NCI-H82 (cell line): ENCODE measurements at regions not wholly inside any gene's neighbourhood (a gene's known extent, or its start where the extent isn't known, plus 50 kb on each side); places are given as distances from the start of the nearest gene placed in this dataset.

ENCODE experiments used
- DNase-seq: peaks from one replicate; lab custom pipeline; 2025; lab: John Stamatoyannopoulos, UW

GRCh38 chr11:128260398-128260797 lies 327.0 kb downstream of the ETS1 start:
- no peak for DNase-seq

DNA sequence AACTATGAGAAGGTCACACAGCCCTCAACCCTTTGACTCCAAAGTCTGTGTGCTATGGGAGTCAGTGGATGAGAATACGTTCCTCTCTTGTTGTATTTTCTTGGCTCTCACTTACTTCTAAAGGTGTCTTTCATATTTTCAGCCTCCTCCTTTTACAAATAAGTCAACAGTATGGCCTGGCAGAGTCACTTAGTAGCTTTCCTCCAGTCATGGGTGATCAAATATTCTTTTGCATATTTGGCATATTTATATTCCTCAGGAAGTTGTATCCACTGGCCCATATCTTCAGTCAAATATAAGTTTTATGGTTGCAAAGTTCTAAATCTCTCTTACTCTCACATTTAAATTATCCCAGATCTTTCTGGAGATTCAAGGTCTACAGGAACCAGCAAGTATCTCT lies 327.5 kb downstream of the ETS1 start:
- no peak for DNase-seq

DNA sequence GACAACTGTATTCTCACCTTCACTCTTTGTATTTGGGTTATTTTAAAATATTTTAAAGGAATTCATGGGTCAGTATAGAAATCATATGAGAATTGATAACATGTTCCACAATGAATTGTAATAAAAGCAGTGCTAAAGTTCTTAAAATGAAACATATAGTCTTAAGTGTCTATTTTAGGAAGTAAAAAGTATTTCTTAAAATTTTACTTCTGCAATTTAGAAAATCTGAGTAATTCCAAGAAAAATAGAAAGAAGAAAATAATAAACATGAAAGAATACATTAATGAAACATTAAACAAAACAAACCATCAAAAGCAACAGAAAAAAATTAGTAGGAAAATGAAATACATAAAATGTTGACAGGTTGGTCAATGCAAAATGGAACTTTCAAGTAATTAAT lies 332.4 kb downstream of the ETS1 start:
- no peak for DNase-seq

DNA sequence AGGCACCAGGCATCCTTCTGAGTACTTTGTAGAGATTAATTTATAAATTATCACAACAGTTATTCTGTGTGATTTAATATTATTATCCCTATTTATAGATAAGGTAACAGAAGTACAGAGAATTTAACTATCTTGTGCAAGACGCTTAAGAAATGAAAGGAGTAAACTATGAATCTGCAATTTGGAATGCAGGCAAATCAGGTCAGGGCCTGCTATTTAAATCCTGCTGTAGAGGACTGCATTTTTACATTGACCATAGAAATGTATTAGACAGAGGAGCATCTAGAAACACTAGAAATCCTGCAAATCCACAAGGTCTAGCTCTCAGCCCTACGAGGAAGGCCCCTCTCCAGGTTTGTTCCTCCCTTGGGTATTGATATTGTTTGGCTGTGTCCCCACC lies 336.2 kb downstream of the ETS1 start:
- no peak for DNase-seq

- DNase-seq, result no peak
Measured at GRCh38 chr11:128250482-128250881, 336.9 kb downstream of the ETS1 start.

DNA sequence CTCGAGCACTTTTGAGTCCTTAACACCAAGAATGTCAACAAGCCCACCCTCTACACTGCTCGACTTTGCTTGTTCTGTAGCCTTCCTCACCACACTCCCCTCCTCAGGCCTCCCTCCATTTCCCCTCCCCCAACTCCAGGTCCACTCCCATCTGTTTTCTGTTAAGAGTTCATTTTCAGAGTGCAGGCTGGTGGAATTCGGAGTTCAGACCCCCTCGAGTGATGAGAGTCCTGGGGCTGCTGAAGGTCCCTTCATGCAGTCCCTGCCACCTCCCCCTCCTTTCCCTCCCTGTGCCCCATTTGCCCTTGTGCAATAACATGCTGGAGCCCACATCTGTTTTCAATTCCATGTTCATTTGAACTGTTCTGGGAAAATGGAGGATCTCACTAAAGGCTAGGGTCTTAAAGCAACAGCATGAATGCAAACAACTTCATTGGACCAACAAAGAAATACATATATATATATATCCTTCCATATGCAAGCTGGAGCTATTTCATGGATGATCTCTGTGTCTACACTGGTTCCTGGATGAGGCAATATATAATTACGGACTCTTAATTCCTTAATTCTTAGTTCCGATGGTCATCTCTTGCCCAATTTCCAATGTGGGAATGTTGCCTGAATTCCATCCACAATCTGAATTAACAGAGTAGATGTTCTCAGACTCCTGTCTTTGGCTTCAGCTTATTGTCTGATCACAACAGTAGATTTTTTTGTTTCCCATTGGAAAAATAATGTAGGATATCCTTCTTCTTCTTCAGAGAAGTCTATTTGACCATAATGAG lies 340.4 kb downstream of the ETS1 start:
- no peak for DNase-seq

GRCh38 chr11:128246364-128246801 lies 341.0 kb downstream of the ETS1 start:
- peak; percentile 3 for DNase-seq

DNA sequence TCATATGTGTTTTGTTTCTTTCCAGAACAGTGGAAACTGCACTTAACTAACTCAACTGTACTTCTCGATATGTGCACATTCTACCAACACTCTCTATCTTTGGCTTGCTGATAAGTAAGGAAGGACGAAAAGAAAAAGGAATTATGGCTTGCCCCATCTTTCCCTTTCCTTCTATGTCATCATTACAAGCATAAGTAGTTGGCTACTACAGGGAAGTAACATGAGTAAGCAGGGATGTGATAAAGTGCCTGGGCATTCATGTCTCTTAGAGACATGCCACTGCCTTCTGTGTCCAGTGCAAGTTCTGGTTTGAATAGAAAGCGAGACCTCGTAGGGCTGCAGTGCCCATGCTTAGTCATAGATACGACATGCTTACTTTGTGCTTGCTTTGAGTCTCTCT lies 342.5 kb downstream of the ETS1 start:
- no peak for DNase-seq

DNA sequence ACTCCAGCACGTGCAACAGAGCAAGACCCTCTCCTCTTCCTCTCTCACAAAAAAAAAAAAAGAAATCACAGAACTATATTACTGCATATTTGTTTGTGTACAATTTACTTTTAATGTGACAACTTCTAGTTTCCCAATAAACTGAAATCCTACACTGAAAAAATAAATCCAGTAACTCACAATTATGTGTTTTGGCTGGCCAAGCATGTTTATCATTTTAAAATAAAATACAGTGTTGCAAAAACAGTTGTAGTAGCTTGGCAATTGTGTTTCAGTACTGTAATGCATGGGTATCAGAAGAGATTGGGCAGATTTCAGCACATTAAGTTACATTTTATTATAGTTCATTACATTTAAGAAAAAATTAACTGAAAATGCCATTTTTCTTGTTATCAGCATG lies 344.9 kb downstream of the ETS1 start:
- DNase-seq, result no peak

GRCh38 chr11:128240546-128240945 lies 346.8 kb downstream of the ETS1 start:
- no peak for DNase-seq

DNA sequence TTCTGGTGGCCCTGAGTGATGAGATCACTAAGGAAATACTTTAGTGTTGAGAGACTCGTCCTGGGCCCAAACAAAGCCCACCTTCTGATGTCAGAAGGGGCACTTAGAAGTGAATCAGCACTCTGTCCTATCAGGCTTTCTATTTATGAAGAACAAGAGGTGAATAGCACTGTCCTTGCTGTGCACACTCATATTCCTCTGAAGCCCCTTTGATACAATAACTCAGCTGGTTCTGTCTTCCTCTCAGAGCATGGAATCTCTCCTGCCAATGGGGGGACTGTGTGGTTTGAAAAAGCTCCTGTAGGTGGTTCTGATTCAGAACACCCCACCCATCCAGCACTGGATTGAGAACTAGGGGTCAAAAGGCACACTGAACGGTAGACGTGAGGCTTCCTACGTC lies 348.1 kb downstream of the ETS1 start:
- no peak for DNase-seq

GRCh38 chr11:128238521-128239265 lies 348.7 kb downstream of the ETS1 start:
- no peak for DNase-seq

DNA sequence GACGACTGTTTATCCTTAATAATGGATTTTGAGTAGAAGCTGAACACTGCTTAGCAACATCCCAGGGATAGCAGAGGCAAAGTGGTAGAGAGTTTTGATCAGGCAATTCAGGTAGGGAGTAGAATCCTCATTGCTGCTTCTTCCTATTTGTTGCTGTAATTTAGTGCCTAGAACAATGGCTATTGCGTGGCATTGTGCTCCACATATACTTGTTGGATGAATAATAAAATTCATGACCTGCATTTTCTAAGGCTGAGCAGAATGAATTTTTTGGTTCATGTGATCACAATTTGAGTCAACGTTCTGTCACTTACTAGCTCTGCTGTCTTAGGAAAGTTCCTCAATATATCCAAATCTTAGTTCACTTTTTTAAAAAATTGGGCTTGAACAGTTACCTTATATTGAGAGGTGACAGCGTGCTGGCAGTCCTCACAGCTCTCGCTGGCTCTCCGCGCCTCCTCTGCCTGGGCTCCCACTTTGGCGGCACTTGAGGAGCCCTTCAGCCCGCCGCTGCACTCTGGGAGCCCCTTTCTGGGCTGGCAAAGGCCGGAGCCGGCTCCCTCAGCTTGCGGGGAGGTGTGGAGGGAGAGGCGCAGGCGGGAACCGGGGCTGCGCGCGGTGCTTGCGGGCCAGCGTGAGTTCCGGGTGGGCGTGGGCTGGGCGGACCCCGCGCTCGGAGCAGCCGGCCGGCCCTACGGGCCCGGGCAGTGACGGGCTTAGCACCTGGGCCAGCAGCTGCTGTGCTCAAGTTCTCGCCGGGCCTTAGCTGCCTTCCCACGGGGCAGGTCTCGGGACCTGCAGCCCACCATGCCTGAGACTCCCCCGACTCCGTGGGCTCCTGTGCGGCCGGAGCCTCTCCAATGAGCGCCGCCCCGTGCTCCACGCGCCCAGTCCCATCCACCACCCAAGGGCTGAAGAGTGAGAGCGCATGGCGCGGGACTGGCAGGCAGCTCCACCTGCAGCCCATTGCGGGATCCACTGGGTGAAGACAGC lies 350.6 kb downstream of the ETS1 start:
- DNase-seq, result no peak

DNA sequence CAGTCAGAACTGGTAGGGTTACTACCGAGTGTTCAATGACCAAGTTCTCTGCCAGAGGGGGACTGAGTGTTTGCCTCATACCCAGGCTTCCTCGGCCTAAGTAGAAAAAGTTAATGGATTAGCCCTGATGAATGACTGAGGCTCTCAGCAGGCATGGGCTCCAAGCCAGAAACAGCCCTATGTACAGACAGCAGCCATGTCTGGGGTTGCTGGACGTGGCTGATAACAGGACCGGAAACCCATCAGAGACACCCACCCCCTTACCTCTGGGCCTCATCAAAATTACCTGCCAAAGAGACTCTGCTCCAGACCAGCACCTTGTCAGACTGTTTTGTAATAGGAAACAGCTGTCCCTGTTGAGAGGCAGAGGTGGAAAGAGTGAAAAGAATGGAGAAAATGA lies 351.4 kb downstream of the ETS1 start:
- DNase-seq, result peak; percentile 82

DNA sequence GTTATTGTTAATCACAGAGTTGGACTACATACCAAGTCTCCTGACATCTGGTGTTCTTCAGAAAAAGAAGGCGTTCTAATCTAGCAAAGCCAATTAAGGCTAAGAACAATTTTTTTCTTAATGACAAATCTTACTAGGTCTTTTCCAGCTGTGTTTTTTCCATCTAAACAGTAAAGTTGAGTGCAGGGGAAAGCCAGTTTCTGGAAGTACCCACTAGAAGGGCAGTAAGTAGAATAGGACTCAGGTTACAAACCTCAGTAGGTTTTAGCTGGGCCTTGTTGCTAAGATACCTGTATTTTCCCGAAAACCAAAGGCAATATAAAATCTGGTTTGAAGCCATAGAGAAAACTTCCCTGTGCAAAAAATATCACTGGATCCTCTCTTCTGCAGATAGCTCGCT lies 351.9 kb downstream of the ETS1 start:
- peak; percentile 52 for DNase-seq

GRCh38 chr11:128234143-128234542 lies 353.2 kb downstream of the ETS1 start:
- DNase-seq, result no peak

DNA sequence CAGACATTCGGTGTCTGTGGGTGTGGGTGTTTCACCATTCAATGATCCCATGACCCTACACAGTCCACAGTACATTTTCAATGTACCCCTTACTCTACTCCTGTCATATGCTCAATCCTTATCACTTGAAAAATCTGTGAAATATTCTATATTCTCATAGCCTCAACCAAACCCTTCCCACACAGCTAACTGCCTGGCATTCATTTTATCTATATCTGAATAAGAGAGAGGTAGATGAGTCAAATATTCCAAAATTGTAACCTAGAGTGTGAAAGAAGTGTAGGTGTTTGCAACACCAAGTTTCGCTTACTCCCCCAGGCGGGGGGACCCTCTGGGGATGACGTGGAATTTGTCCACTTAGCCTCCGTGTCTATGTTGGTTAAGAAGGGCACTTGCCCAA lies 354.8 kb downstream of the ETS1 start:
- no peak for DNase-seq

- no peak for DNase-seq
Measured at GRCh38 chr11:128231845-128232410, 355.4 kb downstream of the ETS1 start.

DNA sequence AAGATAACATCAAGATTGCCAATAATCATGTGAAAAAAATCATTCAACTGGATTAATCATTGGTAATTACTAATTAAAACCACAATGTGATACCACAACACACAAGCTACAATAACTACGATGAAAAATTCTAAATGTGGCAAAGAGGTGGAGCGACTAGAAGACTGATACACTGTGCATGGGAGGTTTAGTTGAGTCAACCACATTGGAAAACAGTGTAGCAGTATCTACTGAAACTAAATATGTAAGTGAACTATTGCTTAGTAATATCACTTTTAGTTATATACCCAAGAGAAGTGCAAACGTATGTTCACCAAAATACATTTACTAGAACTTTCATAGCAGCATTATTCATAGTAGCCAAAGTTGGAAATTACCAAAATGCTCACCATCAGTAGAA lies 359.9 kb downstream of the ETS1 start:
- DNase-seq, result no peak

DNA sequence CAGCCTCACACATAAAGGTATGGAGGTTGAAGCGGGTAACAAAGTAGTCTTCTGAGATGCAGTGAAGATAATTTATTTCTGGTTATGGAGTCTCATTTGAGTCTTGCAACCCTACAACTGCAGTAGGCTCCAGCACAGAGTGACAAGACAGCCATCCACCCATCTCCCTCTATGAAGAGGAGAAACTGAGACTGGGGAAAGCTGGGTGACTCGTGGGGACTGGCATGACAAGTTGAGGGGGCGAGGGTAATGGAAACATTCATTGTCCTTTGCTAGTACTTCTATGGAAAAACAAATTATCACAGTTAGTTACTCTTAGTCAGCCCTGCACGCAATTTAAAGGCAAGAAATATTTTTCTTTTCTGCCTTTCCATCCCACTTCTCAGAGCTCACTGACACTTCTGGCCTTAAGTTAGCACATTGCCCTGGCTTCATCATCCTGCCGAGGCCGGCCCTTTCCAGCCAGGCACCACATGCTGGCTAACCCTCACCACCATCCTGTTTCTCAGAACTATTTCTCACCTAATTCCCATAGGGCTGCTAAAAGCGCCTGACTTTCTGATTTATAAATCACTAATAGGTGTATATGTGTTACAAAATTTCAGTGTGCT lies 361.1 kb downstream of the ETS1 start:
- no peak for DNase-seq

DNA sequence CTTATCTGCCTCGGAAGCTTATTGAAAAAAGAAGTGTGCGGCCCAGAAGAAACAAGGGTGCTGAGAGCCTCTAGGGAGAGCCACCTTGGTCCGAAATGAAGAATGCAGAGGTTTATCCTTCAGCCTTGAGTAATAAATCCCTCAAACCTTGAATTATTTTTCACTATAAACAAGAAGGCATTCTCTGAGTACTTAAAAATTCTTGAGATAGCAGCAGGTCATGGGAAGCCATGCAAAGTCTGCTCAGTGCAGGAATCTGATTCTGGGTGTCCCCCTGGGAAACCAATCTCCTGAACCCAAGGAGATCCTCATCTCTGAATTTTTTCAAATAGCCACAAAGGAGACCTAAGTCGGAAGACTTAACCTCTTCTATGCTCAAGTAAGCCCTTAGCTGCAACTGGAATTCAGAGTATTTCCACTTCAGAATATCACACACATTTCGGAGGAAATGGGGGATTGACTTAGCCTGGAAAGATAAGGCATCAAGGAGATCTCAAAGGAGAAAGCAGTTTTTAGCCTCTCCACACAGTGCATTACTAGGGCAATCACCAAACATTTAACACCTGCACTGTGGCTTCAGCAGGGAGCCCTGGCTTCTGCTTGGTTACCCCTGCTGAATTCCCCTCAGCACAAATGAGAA lies 365.0 kb downstream of the ETS1 start:
- DNase-seq, result no peak
